ENCODE measurements at regions not wholly inside any gene's neighbourhood (a gene's known extent, or its start where the extent isn't known, plus 50 kb on each side); places are given as distances from the start of the nearest gene placed in this dataset.
"Not testable (repeated sequence)": the region's sequence is repeated elsewhere in the genome, so short reads cannot be mapped to it uniquely, and the experiment has no call there.

DNA sequence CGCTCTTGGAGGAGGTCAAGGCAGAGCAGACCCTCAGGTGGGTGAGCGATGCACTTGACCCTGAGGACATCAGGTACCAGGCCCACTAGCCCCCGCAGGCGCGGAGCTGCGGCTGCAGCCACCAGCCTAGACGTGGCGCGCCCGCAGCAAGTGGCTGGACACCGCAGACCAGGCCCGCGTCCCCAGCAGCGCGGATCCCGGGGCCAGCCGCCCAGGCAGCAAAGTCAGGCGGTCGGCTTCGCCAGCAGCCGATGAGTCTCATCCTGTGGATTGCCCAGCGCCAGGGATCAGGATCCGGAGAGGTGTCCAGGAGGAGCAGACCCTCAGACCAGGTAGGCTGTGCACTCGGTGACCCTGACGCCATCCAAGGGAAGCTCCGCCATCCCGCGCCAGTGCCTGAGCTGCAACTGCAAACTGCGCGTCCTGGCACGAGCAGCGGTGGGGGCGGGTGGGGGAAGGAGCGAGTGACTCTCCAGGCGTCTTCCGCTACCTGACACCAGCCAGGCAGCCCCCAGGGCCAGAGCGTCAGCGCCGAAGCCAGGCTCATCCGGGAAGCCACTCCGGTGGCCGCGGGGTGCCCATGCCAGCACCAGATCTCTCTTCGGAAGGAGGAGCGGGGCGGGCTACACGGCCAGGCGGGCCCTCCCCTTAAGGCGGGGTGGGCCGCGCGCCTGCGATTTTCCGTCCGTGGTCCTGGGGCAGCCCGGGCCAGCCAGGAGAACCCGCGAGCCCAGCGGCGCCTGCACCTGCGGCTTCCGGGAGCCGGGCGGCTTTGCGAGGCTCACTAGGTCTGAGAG is 92.6 kb upstream of the THOC3 start:
- DNase-seq (ENCODE audit: low read depth in 2 of 2): not testable (repeated sequence)

DNA sequence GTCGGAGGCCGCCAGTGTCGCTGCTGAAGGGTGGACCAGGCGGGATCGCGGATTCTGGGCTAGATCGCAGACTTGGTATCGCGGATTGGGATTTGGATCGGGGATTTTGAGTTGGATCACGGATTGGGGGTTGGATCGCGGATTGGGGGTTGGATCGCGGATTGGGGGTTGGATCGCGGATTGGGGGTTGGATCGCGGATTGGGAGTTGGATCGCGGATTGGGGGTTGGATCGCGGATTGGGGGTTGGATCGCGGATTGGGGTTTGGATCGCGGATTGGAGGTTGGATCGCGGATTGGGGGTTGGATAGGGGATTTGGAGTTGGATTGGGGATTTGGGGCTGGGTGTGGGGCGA is 93.1 kb upstream of the THOC3 start:
- not testable (repeated sequence) for DNase-seq (ENCODE audit: low read depth in 2 of 2)

DNA sequence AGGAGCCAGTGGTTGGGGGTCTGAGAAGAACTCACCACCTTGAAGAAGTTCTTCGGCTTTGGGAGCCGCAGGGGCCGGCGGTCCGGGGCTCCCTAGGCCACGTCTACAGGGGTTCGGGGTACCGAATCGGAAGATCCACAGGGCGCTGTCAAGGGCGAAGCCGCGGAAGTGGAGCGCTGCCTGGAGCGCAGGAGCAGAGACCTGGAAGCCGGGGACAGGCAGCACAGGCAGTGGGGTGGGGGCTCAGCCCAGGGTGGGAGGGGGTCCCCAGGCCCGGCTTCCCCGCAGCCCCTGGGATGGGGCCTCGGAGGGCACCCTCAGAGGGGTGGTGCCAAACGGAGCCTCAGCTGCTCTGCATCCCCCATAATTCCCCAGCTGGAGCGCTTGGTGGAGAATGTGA is 93.5 kb upstream of the THOC3 start:
- not testable (repeated sequence) for DNase-seq (ENCODE audit: low read depth in 2 of 2)

DNA sequence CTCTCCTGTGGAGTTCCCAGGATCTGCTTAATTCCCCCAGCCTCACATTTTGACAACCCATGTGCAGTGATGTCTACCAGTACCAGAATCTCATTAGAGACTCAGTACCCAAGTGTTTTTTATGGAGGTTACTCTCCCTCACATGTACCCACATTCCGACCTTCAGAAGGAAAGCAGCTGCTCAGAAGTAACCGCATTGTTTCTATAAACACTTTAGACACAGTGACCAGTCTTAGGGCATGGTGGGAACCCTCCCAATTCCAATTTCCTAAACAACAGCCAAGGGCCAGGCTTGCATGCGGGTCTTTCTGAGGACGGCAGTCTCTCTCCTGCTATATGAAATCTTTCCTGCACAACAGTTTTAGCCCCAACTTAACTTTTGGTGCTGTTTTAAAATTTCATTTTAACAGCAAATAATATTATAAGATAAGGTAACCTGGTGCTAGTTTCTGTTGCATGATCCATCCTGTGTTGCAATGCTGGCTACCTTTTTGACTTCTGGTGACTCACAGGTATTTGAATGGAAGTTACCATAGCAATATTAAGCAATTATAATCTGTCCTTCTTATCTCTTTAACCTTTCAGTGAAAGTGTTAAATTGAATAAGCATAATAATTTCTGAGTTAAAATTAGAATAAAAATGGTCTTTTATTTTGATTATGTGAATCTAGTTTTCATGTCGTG is 98.3 kb upstream of the THOC3 start:
- DNase-seq (ENCODE audit: low read depth in 2 of 2): not testable (repeated sequence)

DNA sequence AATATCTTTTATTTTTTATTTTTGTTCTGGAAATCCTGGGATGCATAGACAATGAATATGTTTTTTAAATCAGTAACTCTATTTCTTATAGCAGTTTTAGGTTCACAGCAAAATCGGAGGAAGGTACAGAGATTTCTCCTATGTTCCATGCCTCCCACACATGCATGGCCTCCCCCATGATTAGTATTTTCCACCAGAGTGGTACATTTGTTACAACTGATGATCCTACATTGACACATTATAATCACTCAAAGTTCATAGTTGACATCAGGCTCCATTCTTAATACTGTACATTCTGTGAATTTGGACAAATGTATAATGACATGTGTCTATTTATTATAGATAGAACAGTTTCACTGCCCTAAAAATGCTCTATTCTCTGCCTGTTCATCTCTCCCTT is 99.0 kb upstream of the THOC3 start:
- DNase-seq (ENCODE audit: low read depth in 2 of 2): peak in 1 of 2 donors; percentile 27

DNA sequence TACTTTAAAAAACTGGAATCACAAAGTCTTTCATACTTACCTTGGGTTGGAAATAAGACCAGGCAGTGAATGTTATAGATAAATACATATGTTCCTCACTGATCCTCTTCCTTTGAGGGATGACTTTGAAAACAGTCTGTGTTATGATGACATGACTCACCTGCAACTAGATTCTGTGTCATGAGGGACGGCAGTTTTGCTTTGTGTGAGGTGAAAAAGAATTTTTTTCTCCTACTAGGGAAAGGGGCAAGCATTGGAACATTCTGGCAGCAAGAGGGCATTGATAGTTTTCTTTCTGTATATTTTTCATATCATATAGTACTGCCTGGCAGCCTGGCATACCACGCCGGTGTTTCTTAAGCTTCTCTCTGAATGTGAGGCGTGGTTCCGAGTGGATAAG is 99.8 kb upstream of the THOC3 start:
- not testable (repeated sequence) for DNase-seq (ENCODE audit: low read depth in 2 of 2)

DNA sequence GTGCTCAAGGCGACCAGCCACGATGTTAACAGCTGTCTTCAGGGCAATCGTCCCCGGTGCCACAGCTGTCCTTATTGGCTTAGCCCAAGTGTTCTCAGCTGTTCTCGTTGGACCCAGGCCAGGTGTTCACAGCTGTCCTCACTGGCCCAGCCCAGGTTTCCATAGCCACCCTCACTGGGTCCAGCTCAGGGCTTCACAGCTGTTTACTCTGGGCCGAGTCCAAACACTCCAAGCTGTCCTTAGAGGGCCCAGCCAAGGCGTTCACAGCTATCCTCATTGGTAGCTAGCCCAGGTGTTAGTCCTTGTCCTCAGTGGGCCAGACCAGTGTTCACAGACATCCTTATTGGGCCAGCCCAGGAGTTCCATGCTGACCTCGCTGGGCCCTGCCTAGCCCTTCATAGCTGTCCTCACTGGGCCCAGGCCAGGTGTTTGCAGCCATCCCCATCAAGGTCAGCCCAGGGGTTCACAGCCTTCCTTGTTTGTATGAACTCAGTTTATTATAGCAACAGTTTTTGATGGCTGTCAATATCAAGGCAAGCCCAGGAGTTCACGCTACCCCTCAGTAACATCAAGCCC is 106.0 kb upstream of the THOC3 start:
- DNase-seq (ENCODE audit: low read depth in 2 of 2): not testable (repeated sequence)

DNA sequence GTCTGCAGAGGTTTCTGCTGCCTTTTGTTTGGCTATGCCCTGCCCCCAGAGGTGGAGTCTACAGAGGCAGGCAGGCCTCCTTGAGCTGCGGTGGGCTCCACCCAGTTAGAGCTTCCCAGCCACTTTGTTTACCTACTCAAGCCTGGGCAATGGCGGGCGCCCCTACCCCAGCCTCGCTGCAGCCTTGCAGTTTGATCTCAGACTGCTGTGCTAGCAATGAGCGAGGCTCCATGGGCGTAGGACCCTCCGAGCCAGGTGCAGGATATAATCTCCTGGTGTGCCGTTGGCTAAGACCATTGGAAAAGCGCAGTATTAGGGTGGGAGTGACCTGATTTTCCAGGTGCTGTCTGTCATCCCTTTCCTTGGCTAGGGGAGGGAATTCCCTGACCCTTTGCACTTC is 115.6 kb upstream of the THOC3 start:
- DNase-seq (ENCODE audit: low read depth in 2 of 2): not testable (repeated sequence)

DNA sequence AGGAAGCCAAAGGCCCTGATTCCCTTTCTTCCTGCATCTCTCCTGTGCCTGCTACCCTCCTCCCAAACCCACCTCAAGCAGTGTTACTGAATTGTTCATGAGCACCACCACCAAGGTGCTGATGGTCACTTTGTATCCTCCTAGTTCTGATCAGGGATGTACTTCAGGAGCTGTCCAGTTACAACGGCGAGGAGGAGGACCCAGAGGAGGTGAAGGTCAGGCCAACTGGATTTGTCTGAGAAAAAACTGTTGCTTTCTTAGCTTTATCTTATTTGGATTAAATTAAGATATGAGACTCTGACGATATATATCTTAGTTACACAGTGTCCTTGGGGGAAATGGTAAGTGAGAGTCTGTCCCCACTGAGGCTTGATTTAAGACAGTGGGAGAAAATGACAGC is 135.0 kb upstream of the THOC3 start:
- DNase-seq (ENCODE audit: low read depth in 2 of 2): not testable (repeated sequence)

DNA sequence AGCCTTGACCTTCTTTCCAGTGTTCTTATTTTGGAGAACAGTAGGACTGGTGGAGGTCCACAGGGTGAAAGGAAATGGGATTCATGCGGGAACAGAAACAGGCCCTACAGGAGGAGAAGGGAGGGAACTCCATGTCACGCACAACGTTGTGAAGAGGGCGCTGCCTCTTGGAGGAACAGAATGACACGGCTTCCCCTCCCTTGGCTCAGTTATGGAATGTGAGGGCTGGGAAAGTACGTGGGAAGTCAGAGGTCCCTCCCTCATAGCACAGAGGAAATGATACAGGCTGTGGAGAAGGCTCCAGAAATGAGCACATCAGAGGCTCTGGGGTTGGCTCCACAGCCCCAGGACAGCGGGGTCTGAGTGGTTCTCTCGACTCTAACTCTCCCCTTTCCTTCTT is 125.3 kb upstream of the SIMC1 start:
- not testable (repeated sequence) for DNase-seq (ENCODE audit: low read depth in 2 of 2)

DNA sequence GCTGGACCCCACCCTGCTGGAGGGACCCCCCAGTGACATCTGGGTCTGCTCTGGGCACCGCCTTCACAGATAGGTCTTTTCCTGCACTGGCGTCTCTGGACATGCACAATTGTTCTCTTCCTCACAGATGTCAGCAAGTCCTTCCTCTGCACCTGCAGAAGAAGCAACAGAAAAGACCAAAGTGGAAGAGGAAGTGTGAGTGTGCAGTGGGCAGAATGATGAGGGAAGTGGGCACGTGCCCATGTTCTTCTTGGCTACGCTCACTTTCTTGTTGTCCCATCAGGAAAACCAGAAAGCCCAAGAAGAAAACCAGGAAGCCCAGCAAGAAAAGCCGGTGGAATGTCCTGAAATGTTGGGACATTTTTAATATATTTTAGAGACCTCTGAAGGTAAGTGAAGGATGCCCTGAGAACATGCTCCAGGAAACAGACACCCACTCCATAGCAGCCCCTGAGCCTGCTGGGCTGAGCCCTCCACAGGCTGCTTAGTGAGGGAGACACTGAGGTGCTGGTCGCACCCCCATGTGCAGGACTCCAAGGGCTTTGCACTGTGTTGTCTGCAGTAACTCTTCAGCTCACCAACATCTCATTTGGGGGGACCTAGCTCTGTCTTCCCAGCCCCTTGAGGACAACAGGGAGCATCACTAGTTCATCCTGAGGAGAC is 124.4 kb upstream of the SIMC1 start:
- DNase-seq (ENCODE audit: low read depth in 2 of 2): not testable (repeated sequence)

DNA sequence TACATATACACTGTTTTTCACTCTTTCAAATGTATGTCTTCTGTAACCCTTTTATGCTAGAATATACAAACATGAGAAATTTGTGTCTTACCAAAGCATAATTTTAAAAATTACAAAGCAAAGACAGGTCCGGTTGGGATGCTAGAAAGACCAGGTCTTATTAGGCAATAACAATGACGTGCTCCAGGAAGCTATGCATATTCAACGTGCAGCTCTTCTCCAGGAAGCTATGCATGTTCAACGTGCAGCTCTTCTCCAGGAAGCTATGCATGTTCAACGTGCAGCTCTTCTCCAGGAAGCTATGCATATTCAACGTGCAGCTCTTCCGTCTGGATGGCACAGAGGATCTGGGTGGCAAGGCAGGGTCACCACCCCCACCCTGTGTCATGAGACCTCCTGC is 123.4 kb upstream of the SIMC1 start:
- not testable (repeated sequence) for DNase-seq (ENCODE audit: low read depth in 2 of 2)

DNA sequence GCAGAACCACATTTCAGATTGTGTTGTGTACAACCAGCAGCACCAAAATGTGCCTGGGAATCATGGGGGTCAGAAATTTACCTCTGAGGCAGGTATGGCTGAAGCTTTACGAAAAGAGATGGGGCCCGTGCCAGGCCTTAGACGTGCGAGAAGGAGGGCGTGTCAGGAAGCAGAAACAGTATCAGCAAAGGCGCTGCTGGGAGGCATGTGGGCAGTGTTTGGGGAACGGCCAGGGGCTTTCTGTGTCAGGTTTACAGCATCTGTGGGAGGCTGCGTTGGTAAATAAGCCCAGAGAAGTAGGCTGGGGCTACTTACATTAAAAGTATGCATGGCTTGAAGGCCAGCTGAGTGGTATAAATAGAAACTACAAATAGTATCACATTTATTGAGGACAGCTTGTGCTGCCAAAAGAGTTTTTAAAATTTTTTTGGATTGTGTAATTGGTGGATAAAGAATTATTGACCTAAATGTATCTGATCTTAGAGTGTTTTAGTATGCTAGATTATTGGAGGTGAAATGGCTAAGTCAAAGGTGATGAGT is 120.5 kb upstream of the SIMC1 start:
- not testable (repeated sequence) for DNase-seq (ENCODE audit: low read depth in 2 of 2)

DNA sequence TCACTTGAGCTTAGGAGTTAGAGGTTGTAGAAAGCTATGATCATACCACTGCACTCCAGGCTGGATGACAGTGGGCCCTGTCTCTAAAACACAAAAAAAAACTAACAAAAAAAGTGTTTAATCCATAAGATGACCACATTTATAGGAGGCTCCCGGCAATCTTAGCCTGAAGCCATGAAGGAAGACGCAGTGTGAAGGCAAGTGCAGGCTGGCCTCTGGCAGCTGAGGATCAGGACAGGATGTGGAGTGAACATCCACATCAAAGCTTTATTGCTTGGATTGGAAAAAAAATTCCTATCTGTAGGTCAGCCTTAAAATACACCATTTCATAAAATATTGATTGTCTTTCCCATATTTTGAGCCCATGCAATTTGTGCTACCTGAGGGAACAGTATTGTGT is 115.9 kb upstream of the SIMC1 start:
- DNase-seq (ENCODE audit: low read depth in 2 of 2): not testable (repeated sequence)

DNA sequence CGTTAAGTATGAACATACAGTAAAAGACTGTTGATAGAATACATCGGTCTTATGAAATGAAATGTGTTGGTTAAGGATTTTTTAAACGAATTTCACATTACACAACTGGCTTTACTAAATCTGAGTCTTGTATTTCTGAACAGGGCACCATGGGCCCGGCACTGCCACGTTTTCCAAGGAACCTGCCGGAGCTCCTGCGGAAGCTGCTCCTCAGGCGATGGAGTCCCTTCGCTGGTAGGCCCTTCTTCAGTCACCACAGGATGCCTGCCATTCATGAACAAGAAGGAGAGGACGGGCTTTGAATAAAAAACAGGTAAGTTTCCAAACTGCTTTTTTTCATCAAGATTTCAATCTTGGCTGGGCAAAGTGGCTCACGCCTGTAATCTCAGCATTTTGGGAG is 114.1 kb upstream of the SIMC1 start:
- DNase-seq (ENCODE audit: low read depth in 2 of 2): not testable (repeated sequence)

DNA sequence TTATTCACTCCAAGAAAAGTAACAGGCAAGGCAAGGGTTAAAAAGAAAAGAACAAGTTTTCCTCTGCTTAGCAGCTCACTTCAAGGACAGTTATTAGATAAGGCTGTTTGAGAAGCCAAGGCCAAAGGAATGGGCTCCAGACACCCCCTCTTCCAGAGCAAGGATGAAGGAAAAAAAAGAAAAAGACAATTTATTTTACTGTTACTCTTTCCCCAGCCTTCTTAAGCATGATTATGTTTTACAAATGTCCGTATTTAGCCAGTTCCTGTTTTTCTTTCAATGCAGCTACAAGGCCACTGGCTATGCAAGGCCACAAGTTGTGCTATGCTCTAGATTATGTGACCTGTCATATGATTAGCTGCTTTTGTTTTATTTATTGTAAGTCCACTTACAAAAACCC is 106.5 kb upstream of the SIMC1 start:
- no peak for DNase-seq (ENCODE audit: low read depth in 2 of 2)

DNA sequence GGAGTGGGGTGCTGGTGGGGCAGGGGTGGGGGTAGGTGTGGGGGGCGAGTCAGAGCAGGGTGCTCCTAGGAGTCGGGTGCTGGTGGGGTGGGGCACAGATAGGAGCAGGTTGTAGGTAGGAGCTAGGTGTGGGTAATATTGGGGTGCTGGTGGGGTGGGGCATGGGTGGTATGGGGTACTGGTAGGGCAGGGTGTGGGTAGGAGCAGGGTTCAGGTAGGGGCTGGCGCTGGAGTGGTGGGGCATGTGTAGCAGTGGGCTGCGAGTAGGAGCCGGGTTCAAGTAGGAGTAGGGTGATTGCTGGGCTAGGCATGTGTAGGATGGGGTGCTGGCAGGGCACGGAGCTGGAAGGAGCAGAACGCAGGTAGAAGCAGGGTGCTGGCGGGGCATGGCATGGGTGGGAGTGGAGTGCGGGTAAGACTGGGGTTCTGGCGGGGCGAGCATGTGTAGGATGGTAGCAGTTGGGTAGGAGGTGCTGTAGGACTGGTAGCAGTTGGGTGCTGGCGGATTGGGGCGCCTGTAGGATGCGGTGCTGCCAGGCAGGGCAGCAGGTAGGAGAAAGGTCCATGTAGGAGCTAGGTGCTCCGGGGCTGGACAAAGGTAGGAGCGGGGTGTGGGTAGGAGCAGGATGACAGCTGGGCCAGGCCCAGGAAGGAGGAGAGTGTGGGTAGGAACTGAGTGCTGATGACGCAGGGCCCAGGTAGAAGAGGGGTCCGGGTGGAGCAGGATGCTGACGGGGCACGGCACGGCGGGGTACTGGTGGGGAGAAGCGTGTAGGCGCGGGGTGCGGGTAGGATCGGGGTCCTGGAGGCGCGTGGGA is 105.5 kb upstream of the SIMC1 start:
- no peak for DNase-seq (ENCODE audit: low read depth in 2 of 2)

DNA sequence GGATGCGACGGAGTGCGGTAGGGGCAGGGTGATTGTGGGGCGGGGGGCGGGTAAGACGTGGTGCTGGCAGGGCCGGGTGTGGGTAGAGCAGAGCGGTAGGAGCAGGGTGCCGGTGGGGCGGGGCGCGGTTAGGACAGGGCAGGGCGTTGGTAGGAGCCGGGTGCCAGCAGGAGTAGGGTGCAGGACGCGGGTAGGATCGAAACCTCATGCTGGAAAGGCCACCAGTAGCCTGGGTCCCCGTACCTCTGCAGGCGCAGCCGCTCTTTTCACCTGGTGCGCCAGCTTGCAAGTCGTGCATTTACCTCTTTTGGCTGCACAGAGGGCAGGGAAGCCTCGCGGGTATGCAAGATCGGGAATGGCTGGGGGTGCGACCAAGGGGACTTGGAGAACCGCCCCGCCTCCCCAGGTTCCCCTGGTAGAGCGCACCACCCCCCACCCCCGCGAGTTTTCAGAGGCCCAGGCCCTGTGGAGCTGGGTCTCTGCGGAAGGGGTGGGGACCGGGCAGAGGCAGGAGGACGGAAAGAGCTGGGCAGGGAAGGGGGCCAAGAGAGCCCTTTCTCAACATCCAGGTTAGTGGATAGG is 104.8 kb upstream of the SIMC1 start:
- DNase-seq (ENCODE audit: low read depth in 2 of 2): no peak

DNA sequence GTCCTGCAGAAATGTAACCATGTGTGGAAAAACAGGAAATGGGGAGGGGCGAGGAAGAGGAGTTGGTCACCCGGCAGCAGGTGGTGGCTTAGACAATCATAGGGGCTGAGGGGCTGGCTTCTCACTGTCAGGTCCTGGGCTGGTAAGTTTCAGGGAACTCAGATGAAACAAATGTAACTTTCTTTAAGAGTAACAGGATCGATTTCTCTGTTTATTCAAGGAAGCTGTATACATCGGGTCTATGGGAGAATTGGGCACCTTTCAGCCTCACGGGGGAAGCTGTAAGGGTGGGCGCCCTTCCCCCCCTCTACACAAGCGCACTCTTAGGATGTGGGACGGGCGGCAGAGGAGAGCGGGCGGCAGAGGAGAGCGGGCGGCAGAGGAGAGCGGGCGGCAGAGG is 104.3 kb upstream of the SIMC1 start:
- no peak for DNase-seq (ENCODE audit: low read depth in 2 of 2)

DNA sequence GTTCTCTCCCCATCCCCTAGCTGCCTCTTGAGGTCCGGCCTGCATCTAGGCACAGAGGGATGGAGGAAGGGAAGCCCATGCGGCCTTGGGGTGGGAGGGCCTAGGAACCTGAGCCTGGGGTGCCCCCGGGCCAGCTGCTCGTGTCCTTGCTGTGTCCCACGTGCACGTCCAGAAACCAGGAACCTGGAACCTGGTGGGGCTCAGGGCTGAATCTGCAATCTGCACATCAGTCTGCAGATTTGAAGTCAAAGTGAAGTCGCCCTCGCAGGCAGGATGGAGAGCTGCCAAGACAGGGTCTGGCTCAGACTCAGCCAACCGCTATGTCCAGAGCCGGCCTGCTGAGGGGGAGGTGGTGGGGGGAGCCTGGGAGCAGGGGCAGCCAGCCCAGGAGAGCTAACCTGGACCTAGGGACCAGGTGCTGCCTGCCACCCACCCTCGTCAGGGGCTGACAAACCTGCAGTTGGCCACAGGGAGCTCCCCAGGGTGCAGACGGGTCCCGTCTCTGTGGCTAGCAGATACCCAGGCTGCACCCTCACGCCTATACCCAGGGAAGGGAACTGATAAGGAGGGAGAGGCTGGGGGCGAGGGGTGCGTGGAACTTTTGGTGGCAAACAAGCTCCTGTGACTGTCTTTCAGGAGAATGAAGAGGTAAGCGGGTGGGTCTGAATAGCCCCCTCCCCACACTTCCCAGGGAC is 103.5 kb upstream of the SIMC1 start:
- DNase-seq (ENCODE audit: low read depth in 2 of 2): no peak
